Astrocyte (in vitro differentiated cells and primary cell): ENCODE measurements at regions not wholly inside any gene's neighbourhood (a gene's known extent, or its start where the extent isn't known, plus 50 kb on each side); places are given as distances from the start of the nearest gene placed in this dataset.

Experiments
- EZH2 ChIP-seq: IDR thresholded peaks from 2 replicates; pipeline ENCODE4 v1.6.1; 2012; ENCODE audit warnings: mild to moderate bottlenecking, low read length, inconsistent platforms; ENCODE audit not compliant: insufficient read depth
- TF ChIP-seq, protein P1 (sequence below): IDR thresholded peaks from 2 replicates; pipeline ENCODE4 v1.5.1; 2011; ENCODE audit warnings: low read depth, mild to moderate bottlenecking, inconsistent platforms, low read length, moderate library complexity; ENCODE audit not compliant: insufficient read depth

DNA sequence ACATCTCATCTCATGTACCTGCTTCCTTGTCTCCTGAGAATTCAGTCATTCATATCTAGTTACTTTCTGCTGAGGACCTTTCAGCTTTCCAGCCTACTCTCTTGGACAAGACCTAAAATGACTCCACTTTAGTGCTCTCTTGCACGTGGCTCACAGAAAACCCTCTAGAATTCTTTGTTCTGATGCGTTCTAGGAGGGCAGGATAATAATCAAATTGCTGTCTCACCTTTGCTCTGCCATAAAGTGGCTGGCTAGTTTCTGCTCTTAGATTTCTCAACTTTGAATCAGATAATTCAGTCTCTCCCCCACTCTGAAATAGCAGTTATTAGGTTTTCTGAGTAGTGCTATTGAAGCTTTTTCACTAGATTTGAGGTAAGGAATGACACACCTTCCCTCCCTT is 429.5 kb upstream of the FBXO33 start:
- TF ChIP-seq, protein P1, sequence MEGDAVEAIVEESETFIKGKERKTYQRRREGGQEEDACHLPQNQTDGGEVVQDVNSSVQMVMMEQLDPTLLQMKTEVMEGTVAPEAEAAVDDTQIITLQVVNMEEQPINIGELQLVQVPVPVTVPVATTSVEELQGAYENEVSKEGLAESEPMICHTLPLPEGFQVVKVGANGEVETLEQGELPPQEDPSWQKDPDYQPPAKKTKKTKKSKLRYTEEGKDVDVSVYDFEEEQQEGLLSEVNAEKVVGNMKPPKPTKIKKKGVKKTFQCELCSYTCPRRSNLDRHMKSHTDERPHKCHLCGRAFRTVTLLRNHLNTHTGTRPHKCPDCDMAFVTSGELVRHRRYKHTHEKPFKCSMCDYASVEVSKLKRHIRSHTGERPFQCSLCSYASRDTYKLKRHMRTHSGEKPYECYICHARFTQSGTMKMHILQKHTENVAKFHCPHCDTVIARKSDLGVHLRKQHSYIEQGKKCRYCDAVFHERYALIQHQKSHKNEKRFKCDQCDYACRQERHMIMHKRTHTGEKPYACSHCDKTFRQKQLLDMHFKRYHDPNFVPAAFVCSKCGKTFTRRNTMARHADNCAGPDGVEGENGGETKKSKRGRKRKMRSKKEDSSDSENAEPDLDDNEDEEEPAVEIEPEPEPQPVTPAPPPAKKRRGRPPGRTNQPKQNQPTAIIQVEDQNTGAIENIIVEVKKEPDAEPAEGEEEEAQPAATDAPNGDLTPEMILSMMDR, result no peak
- TF ChIP-seq EZH2, result no peak
